GM23248 (cell line): ENCODE measurements at regions not wholly inside any gene's neighbourhood (a gene's known extent, or its start where the extent isn't known, plus 50 kb on each side); places are given as distances from the start of the nearest gene placed in this dataset.

ENCODE experiments used
- DNase-seq: peaks from one replicate; pipeline ENCODE4 v3.0.0-alpha.2; 2015
- H2AFZ ChIP-seq: fragments of 200-600 bp; sonication (generic); 2 replicates; pipeline ENCODE4 v1.6.1; 2016; ENCODE audit warnings: antibody characterized with exemption
- H3F3A ChIP-seq: fragments of 200-600 bp; sonication (generic); 2 replicates; pipeline ENCODE4 v1.6.1; 2016; ENCODE audit warnings: mild to moderate bottlenecking, antibody characterized with exemption, mixed run types; ENCODE audit not compliant: insufficient read depth
- H3K27ac ChIP-seq: fragments of 200-600 bp; sonication (generic); 2 replicates; pipeline ENCODE4 v1.5.1; 2016; ENCODE audit warnings: mild to moderate bottlenecking
- H3K27me3 ChIP-seq: fragments of 200-600 bp; sonication (generic); replicated peaks from 2 replicates; pipeline ENCODE4 v1.6.1; 2016; ENCODE audit warnings: mild to moderate bottlenecking; ENCODE audit not compliant: insufficient read depth
- H3K36me3 ChIP-seq: fragments of 200-600 bp; sonication (generic); 2 replicates; pipeline ENCODE4 v1.6.1; 2016; ENCODE audit warnings: low read depth, mild to moderate bottlenecking
- H3K4me1 ChIP-seq: fragments of 200-600 bp; sonication (generic); 2 replicates; pipeline ENCODE4 v1.6.1; 2016; ENCODE audit warnings: mild to moderate bottlenecking; ENCODE audit not compliant: insufficient read depth
- H3K4me2 ChIP-seq: fragments of 200-600 bp; sonication (generic); one replicate; pipeline ENCODE4 v1.6.1; 2016; ENCODE audit warnings: mild to moderate bottlenecking; ENCODE audit not compliant: unreplicated experiment
- H3K4me3 ChIP-seq: fragments of 200-600 bp; sonication (generic); 2 replicates; pipeline ENCODE4 v1.5.1; 2016; ENCODE audit warnings: mild to moderate bottlenecking
- H3K79me2 ChIP-seq: fragments of 200-600 bp; sonication (generic); 2 replicates; pipeline ENCODE4 v1.6.1; 2016; ENCODE audit warnings: mild to moderate bottlenecking; ENCODE audit not compliant: insufficient read depth
- H3K9ac ChIP-seq: fragments of 200-600 bp; sonication (generic); 2 replicates; pipeline ENCODE4 v1.6.1; 2016; ENCODE audit warnings: mild to moderate bottlenecking
- H3K9me2 ChIP-seq: fragments of 200-600 bp; sonication (generic); 2 replicates; pipeline ENCODE4 v1.6.1; 2016; ENCODE audit warnings: mixed run types, mild to moderate bottlenecking, moderate library complexity; ENCODE audit not compliant: insufficient read depth
- H3K9me3 ChIP-seq: fragments of 200-600 bp; sonication (generic); one replicate; pipeline ENCODE4 v1.6.1; 2017; ENCODE audit warnings: low read depth
- H4K20me1 ChIP-seq: fragments of 200-600 bp; sonication (generic); 2 replicates; pipeline ENCODE4 v1.6.0; 2016; ENCODE audit not compliant: insufficient read depth
- EZH2 ChIP-seq: fragments of 200-600 bp; sonication (generic); IDR thresholded peaks from 2 replicates; pipeline ENCODE4 v1.6.1; 2018; ENCODE audit warnings: antibody characterized with exemption, mild to moderate bottlenecking; ENCODE audit not compliant: insufficient read depth, poor library complexity, severe bottlenecking
- EZH2phosphoT487 ChIP-seq: fragments of 200-600 bp; sonication (generic); IDR thresholded peaks from 2 replicates; pipeline ENCODE4 v1.6.1; 2018; ENCODE audit warnings: antibody characterized with exemption, moderate library complexity, mild to moderate bottlenecking, low read depth; ENCODE audit not compliant: insufficient read depth
- WGBS, 2 experiments: methylation state at CpG; one replicate each; pipeline ENCODE4 v1.1.6; 2015 to 2017; ENCODE audit warnings: low lambda C conversion rate in 2 of 2, low coverage in 1 of 2; ENCODE audit errors: missing lambda C conversion rate in 2 of 2; 5-methylcytosine and 5-hydroxymethylcytosine counted together
- in situ Hi-C: fragments of 300-500 bp; cut with MboI; formaldehyde crosslinking; loops from 2 replicates; pipeline ENCODE4 v1.15.0; 2020

- DNase-seq: no peak
- no peaks in the 10 kb centered on the region for H3K9me2 ChIP-seq
- no peak overlapping the region for H3K4me3 ChIP-seq
- no peaks in the 10 kb centered on the region for H4K20me1 ChIP-seq
- 34 to 38% methylated on average over 7 of the region's 7 CpGs for WGBS, 2 experiments
- H3K9me3 ChIP-seq: no peaks in the 10 kb centered on the region
- H3K79me2 ChIP-seq: no peaks in the 10 kb centered on the region
- no peaks in the 10 kb centered on the region for H3F3A ChIP-seq
- no peaks in the 10 kb centered on the region for H3K4me1 ChIP-seq
- no peak overlapping the region for H3K27ac ChIP-seq
- no peak overlapping the region for H3K4me2 ChIP-seq
- no peaks in the 10 kb centered on the region for H3K27me3 ChIP-seq
- in situ Hi-C loops: no loop called here
- no peak overlapping the region for H2AFZ ChIP-seq
- H3K9ac ChIP-seq: no peak overlapping the region
- H3K36me3 ChIP-seq: no peaks in the 10 kb centered on the region
- TF ChIP-seq EZH2phosphoT487 (no peak), EZH2 (no peak)
Measured at GRCh38 chr4:14583752-14584151, 418.5 kb upstream of the CPEB2 start.

- DNase-seq: no peak
- Histone ChIP-seq H3K4me2 (no peak overlapping the region), H3K36me3 (no peaks in the 10 kb centered on the region), H3K4me3 (no peak overlapping the region), H3K9me2 (no peaks in the 10 kb centered on the region), H2AFZ (no peak overlapping the region), H3K27me3 (no peaks in the 10 kb centered on the region), H3K79me2 (no peaks in the 10 kb centered on the region), H4K20me1 (no peaks in the 10 kb centered on the region), H3K4me1 (no peaks in the 10 kb centered on the region), H3K27ac (no peak overlapping the region), H3K9me3 (no peaks in the 10 kb centered on the region), H3K9ac (no peak overlapping the region), H3F3A (no peaks in the 10 kb centered on the region)
- in situ Hi-C loops: no loop called here
- WGBS, 2 experiments: 18 to 24% methylated on average over 2 of the region's 2 CpGs
- TF ChIP-seq EZH2phosphoT487 (no peak), EZH2 (no peak)
Measured at GRCh38 chr4:14592950-14593349, 409.3 kb upstream of the CPEB2 start.

- no peak overlapping the region for H2AFZ ChIP-seq
- no peak for DNase-seq
- H3K9me2 ChIP-seq: no peaks in the 10 kb centered on the region
- H4K20me1 ChIP-seq: no peaks in the 10 kb centered on the region
- no peak overlapping the region for H3K9ac ChIP-seq
- no peak for TF ChIP-seq EZH2
- no peak for TF ChIP-seq EZH2phosphoT487
- in situ Hi-C loops: no loop called here
- no peak overlapping the region for H3K4me2 ChIP-seq
- 1 to 2% methylated on average over 4 of the region's 4 CpGs for WGBS, 2 experiments
- H3K9me3 ChIP-seq: no peaks in the 10 kb centered on the region
- no peaks in the 10 kb centered on the region for H3K27me3 ChIP-seq
- no peak overlapping the region for H3K27ac ChIP-seq
- no peak overlapping the region for H3K4me3 ChIP-seq
- no peaks in the 10 kb centered on the region for H3K4me1 ChIP-seq
- no peaks in the 10 kb centered on the region for H3K79me2 ChIP-seq
- H3F3A ChIP-seq: no peaks in the 10 kb centered on the region
- no peaks in the 10 kb centered on the region for H3K36me3 ChIP-seq
Measured at GRCh38 chr4:14596028-14596427, 406.3 kb upstream of the CPEB2 start.

GRCh38 chr4:14596437-14596836 lies 405.8 kb upstream of the CPEB2 start:
- H3K79me2 ChIP-seq: no peaks in the 10 kb centered on the region
- no peaks in the 10 kb centered on the region for H3K4me1 ChIP-seq
- DNase-seq: no peak
- H3K4me2 ChIP-seq: no peak overlapping the region
- no peak overlapping the region for H3K27ac ChIP-seq
- no peaks in the 10 kb centered on the region for H3K27me3 ChIP-seq
- no peak overlapping the region for H3K9ac ChIP-seq
- no peaks in the 10 kb centered on the region for H3F3A ChIP-seq
- in situ Hi-C loops: no loop called here
- H3K4me3 ChIP-seq: no peak overlapping the region
- 17 to 30% methylated on average over 2 of the region's 2 CpGs for WGBS, 2 experiments
- no peaks in the 10 kb centered on the region for H3K9me2 ChIP-seq
- no peaks in the 10 kb centered on the region for H3K9me3 ChIP-seq
- H4K20me1 ChIP-seq: no peaks in the 10 kb centered on the region
- no peaks in the 10 kb centered on the region for H3K36me3 ChIP-seq
- no peak for TF ChIP-seq EZH2phosphoT487
- TF ChIP-seq EZH2: no peak
- H2AFZ ChIP-seq: no peak overlapping the region

- in situ Hi-C loops: no loop called here
Measured at GRCh38 chr4:14596904-14597303, 405.4 kb upstream of the CPEB2 start.

More at GRCh38 chr4:14596904-14597303, 405.4 kb upstream of the CPEB2 start:
- H3K4me1 ChIP-seq: no peaks in the 10 kb centered on the region
- no peaks in the 10 kb centered on the region for H3K27me3 ChIP-seq
- H3K4me3 ChIP-seq: no peak overlapping the region
- H3K9ac ChIP-seq: no peak overlapping the region
- no peaks in the 10 kb centered on the region for H3K79me2 ChIP-seq
- H3K4me2 ChIP-seq: no peak overlapping the region
- no peak for DNase-seq
- 8 to 11% methylated on average over 2 of the region's 2 CpGs for WGBS, 2 experiments
- H4K20me1 ChIP-seq: no peaks in the 10 kb centered on the region
- H3K9me3 ChIP-seq: no peaks in the 10 kb centered on the region
- no peak for TF ChIP-seq EZH2
- H3K9me2 ChIP-seq: no peaks in the 10 kb centered on the region
- no peaks in the 10 kb centered on the region for H3F3A ChIP-seq
- H2AFZ ChIP-seq: no peak overlapping the region
- no peaks in the 10 kb centered on the region for H3K36me3 ChIP-seq
- no peak overlapping the region for H3K27ac ChIP-seq
